EL (cell line): ENCODE measurements at regions not wholly inside any gene's neighbourhood (a gene's known extent, or its start where the extent isn't known, plus 50 kb on each side); places are given as distances from the start of the nearest gene placed in this dataset.

Experiments
- DNase-seq: peaks from one replicate; pipeline ENCODE4 v3.0.0-alpha.2; 2016

DNA sequence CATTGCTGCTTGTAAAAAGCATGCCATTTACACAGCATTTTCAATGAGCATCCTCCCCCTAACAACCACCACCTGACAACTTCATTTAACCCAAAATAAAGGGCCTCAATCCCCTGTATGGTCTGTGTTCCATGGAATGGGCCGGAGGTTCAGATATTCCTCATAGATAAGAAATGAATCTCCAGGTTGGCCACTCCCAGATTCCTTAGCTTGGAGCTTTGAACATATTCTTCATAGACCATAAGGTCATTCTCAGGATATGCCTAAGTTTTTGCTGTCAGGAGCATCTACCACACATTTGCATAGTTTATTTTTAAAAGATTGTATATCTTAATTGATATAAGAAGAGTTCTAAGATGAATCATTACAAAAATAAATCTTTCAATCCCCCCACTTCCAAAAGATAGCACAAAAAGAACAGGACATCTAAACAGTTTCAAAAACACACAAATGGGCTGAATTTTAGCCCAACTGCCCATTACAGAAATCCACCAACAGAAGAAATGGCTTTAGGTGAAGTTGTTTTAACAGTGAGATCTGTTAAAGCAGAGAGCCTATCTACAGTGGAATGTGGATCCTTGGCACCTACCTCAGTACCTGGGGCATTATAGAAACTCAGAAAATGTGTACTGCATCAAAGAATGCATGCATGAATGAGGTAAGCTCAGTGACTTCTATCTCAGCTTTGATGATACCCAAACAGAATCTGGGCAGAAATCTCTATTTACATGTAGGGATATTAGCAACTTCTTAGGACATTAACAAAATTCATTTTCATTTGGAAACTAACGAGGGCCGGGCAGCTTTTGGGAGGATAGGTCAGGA lies 179.8 kb downstream of the SEC61B start:
- DNase-seq = peak; percentile 29

DNA sequence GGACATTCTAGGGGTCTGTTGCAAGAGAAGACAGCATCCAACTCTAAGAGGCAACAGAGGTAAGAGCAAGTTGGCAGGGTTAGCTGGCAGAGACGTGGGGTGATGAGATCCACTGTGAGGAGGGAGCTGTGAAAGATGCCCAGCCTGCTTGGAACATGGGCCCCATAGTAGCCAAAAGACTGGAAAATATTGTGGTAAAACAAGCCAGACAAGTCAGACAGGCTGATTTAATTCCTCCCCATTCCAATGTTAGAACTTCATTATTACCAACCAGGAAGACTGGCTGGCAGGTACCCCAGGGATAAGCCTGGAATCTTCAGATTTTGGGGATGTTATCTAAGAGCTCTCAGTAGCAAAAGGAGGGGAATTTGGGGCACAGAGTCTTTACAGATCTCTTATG lies 181.3 kb downstream of the SEC61B start:
- no peak for DNase-seq

DNA sequence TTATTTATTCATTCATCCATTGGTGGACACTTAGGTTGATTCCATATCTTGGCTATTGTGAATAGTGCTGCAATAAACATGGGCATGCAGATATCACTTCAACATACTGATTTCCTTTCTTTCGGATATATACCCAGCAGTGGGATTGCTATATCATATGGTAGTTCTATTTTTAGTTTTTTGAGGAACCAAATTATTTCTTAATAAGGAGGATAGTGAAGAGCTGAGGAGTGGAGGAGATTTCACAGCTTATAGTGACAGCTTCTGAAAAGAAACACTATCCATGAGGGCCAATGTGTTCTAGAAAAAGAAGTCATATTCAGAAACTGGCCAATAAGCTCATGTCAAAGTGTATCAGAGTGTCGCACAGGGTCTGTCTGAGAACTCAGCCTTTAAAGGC lies 183.3 kb downstream of the SEC61B start:
- DNase-seq = no peak

DNA sequence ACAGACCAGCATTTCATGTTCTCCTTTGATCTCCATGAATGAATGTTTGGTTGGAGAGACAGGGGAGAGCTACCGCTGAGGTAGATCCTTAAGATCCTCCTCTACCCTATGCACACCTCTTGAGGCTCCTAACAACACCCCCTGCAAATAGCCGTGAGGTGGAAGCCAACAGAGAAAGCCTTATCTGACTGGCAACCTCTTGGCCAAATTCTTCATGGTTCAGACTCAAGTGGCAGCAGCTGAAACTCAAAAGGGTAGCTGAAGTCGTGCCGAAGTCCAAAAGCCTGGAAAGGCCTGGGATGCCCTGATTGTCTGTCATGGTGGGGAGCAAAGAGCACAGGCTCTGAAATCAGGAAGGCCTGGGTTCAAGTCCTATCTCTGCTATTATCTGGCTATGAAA lies 184.9 kb downstream of the SEC61B start:
- no peak for DNase-seq

DNA sequence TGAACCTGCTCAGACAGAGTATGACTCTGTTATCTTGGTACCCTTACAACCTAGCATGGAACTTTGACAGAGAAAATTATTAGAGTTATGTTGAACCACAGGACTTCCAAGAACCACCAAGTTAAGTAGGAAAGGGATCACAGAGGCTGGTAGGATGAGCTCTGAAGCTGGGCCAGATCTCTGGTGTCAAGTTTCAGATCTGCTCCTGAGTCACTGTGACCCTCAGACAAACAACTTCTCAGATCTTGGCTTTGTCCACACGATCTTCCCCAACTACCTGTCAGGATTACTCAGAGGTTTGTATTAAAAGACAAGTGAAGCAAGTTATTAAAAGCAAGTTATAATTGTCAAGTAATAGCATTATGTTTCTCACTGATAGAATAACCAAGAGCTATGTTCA lies 189.0 kb downstream of the SEC61B start:
- DNase-seq = peak; percentile 50

DNA sequence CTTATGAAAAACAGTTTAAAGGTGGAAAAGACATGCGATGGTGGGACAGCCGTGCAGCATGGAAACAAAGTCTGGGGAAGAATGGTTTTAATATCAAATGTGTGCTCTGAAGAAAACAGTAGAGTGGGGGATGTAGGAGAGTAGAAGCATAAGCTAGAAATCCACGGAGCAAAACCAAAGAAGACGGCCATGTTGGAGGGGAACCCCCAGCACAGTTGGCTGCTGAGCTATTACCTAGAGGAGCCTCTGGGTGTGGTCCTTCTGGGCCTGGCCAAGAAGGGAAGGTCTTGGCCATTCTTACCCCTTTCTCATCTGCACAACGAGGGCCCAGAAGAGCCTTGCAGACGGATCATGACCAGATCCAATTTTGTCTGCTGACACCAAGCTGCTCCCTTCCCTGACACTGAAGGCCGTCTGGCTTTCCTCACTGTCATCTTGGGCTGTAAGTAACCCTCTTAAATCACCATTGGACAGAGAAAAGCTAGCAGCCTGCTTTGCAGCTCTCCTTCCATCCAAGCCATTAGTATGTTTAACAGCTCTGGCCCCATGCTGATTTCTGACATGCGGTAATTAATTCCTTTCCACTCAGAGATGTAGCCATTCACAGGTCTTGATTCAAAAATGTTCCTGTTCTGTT lies 189.5 kb downstream of the SEC61B start:
- DNase-seq = no peak

DNA sequence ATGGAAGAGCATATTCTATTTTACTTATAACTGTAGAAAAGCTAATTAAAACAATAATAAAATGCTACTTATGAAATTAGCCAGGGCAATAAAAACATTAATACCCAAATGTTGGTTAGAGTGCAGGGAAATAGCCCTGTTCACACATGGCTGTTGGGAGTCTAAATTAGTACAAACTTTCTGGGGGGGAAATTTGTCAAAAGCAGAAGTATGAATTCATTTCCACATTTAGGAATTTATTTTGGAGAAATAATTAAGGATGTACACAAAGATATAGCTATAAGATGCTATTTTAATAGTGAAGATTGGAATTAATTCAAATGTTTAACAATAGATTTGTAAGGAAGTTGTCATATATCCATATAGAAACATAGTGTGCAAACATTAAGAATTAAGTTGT lies 190.5 kb downstream of the SEC61B start:
- no peak for DNase-seq

DNA sequence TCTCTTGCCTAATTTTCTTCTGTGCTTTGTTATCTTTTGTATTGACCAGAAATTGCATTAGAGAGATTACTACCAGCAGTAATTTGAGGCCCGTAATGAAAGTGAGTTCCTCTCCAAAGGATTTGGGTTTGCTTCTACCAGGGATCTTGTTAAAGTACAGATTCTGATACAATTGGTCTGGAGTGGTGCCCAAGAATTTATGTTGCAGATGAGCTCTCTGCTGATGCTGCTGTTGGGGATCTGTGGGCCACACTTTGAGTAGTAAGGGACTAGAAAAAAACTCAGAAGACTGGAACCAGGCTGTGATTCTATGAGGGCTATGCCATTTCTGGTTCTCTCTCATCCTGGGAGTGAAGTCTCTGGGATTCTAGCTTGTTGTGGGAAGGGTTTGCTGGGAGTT lies 192.2 kb downstream of the SEC61B start:
- no peak for DNase-seq

DNA sequence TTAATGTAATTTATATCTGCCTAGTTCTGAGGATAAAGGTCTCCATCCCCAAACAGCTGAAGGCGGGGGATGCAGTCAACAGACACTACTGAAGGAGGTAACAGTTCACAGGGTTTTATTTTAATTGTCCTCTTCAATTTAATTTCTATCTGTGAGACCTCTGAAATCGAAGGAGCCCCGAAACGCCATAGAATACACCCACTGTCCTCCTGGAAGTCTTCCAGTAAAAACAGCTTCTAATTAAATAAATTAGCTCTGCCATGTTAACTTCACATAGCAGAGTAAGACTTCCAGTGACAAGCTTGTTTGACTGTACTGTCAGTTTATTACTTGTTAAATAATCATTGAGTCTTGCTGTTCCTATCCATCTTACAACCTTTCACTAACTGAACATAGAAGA lies 193.5 kb downstream of the SEC61B start:
- no peak for DNase-seq

DNA sequence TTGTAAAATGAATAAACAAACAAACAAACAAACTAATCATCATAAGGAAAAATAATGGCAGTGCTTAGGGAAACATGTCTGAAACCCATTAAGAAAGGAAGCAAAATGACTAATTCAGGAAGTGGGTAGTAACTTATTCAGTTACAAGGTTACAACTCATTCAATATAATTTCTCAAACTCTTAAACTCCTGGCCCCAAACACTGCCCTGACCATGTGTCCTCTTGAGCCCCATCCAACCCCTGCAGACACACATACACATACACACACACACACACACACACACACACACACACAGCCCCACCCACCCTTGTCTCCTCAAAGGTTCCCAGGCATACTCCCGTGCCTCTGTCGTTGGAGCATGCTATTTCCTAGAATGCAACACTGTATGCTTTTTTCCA lies 193.9 kb downstream of the SEC61B start:
- no peak for DNase-seq

DNA sequence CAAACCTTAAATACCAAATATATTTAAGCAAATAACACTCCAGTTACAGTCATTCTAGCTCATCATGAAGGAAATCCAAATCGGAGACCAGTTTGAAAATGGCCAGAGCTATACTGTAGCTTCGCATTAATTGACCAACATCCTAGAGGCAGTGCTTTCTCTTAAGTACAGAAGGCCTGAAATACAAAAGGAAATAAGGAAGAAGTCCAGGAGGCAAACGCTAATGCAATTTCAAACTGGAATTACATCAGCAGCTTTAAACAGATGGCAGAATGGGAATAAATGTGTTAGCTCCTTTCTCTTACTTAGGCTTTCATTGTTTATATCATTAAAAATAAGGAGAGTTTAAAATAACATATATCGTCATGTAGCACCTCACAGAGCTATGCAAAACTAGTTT lies 197.0 kb downstream of the SEC61B start:
- no peak for DNase-seq

DNA sequence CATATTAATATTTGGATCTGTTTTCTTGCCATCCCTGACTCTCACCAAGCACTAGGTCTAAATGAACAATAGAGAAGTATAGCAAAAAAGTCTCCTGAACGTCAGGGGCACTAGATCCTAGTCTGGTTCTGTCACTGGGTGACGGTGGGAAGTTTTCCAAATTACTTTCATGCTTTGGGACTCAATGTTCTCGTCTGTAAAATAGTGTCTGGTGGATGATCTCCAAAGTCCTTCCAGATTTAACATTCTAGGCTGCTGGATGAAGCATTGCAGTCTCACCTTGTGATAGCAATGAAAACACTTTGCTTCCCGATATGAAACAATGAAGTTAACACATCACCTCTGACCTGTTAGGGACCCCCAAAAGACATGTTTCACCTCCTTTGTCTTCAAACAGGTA lies 199.3 kb downstream of the SEC61B start:
- no peak for DNase-seq

DNA sequence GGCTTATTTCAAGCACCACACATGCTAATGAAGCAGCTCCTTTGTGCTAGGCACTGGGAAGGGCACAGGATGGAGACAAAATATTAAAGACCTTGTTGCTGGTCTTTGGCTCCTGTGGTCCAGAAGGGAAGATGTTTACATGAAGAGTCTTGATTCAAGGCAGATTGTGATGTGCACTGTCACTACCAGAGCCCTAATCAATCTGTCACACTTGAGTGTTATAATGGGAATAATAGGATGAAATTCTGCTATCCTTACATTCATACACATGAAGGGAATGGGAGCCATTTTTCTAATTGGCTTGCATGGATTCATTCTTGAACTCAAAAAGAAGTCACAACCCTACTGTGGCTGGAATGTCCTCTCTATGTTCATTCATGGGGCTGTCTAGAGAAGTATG lies 203.0 kb downstream of the SEC61B start:
- no peak for DNase-seq

DNA sequence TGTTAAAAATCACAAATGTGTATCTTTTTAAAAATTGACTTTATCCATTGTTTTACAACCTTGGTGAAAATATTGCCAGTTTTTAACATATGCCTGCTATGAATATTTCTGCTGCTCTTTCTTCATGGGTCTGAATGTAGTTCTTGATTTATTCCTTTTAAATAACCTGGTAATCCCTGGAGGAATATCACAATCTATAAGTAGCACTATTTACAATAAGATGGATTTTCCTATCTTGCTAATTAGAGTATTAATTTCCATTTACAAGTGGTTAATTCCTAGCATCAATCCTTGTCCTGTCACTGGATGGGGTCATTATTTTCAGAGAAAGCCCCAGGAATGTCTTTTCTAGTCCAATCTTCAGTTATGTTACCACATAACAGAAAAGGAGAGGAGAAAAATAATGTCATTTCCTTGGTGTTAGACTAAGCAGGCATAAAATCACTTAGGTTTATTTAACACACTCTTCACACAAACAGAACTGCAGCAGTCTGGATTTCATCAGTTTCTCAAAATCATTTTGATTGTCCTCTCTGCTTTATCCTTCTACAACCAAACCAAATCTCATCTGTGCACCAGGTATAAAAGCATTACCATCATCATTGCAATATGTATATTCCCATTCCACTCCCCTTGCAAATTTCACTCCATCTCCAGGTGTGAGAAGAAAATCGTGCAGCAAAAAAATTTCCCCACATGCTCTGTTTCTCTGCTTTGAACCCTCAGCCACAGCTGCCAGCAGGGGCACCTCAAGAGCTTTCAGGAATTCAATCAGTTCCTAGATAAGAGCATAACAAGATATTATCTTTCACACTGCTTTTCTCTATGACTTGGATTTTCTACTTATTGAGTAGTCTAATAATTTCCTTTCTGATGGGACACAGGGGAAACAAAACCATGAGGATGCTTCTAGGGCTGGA lies 204.1 kb downstream of the SEC61B start:
- DNase-seq = no peak

DNA sequence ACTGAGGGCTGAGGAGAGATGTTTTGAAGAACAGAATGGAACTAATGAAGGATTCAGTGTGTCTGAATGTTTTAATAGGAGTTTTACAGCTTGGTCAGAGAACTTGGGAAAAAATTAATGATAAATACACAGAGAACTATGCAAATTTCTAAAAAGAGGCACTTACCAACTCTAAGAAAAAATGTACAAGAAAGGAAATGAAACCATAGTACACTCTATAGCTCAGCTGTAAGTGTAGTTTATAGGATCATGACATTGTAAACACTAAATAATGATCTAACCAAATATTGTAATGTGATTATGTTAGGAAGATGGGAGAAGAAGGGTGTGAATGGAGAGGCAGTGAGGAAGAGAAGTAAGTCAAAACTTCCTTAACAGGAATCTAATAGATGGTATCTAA lies 205.2 kb downstream of the SEC61B start:
- no peak for DNase-seq

DNA sequence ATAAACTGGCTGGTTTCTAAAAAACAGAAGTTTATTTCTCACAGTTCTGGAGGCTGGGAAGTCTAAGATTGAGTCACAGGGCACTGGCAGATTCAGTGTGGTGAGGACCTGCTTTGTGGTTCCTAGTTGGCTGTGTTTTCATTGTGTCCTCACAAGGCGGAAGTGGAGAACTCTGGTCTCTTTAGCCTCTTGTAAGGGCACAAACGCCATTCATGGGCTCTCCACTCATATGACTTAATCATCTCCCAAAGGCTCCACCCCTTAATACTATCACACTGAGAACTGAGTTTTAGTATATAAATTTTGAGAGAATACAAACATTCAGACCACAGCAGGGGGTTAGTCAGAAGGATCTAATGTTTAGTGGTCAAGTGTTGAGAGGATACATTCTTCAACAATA lies 208.2 kb downstream of the SEC61B start:
- DNase-seq = peak; percentile 91

DNA sequence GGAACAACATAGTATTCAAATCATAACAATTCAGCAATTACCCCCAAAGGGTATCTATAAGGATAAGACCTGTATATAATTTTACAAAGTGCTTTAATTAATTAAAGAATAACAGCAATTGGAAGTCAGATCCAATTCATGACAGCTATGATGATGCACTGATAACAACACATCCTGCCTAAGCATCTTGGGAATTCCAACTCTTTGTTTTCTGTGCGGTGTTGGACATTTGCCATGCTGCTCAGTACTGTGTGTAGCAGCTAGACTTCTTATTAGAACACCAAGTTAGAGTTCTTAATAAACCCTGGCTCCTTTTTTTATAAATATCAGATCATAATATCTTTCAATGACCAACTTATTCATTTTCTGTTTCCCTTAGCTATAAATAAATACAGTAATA lies 209.0 kb downstream of the SEC61B start:
- DNase-seq = peak; percentile 74

DNA sequence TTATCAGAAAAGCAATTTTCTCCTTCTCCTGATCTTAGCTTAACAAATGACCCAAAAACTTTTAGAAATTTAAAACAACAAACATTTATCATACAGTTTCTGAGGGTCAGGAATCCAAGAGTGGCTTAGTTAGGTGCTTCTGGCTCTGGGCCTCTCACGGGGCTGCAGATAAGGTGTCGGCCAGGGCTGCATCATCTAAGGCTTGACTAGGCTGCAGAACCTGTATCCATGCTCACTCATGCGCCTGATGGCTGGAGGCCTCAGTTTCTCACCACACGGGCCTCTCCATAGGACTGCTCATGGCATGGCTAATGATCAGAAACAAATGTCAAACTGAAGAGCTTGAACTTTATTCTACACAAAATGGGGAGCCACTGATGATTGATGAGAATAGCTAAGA lies 210.0 kb downstream of the SEC61B start:
- DNase-seq = no peak

DNA sequence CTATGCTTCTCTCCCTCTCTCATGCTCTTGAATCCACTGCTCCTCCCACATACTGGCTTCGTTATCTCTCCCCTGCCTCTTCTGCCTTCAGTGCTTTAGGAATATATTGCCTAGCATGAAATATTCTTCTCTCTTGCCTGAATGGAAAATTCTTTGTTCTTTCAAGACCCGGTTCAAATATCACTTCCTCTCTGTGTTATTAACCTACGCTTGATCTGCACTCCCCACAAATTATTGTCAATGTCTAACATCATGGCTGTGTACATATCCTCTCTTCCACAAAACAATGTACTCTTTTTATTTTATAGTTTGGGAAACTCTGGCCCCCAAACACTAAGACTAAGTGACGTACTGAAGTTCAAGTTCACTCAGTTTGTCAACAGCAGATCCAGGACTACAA lies 211.0 kb downstream of the SEC61B start:
- DNase-seq = no peak

DNA sequence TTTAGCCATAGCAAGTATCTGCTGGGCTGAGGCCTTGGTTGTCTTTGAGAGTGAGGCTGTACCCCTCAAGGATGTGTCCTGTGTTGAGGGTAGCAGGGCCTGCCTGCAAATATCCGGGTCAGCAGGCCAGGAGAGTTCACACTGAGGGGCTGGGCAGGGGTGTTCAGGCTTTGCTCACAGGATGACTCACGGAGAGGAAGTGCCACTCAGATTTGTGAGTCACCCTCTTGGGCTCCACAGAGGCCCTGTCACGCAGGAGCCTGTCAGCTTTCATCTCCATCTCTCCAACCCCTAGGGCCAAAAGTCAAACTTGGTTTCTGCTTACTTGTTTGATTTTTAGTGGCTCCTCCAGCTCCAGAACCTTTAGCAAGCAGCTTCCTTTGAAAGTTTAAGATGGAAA lies 211.5 kb downstream of the SEC61B start:
- DNase-seq = peak; percentile 95

DNA sequence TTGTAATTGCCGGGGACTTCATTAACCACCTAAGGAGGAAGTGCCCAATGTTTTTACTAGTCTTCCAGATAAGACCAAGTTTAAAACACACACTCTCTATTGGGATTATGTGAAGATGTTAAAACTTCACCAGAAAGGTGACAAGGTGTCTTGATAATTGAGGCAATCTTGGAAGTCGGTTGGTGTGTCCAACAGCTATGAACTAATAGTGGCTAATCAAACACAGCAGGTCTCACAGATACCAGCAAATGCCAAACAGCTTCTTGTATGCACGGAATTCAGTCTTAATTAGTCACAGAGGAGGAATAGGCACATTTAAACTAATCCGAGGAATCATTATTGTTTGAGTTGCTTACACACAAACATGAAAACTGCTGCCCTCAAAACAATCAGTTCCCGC lies 214.5 kb downstream of the SEC61B start:
- DNase-seq = no peak

DNA sequence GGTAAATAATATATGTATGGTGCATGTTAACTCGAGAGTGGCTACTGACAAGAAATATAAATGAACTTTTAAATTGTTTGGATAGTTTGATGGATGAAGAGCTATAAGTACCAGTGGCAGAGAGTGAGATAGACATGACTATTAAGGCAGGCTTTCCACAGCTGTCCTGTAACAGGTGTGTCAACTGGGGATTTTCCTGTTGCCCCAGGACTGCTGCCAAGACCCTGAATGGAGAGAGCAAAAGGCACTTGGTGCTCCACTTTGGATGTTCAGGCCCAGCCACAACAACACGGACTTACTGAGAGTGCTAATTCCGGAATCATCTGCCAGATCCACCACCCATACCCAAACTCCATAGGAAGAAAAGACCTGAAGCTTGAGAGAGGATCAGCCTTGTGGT lies 215.1 kb downstream of the SEC61B start:
- DNase-seq = no peak

DNA sequence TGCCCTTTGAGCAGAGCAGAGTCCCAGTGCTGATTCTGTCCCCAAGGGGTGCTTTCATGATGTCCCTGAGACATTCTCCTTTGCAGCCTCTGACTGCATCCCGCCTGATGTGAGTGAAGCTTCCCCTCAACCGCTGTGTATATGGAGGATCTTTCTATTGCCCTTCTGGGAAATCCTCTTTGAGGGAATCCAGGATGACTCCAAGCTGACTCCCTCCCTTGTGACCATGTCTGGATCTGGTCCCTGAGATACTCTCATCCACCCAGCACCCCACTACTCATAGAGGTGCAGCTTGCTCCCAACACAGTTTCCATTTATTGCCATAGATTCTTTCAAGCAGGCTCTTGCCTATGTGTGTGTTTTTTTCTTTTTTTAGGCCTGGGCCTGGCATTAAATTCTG lies 216.5 kb downstream of the SEC61B start:
- DNase-seq = no peak

DNA sequence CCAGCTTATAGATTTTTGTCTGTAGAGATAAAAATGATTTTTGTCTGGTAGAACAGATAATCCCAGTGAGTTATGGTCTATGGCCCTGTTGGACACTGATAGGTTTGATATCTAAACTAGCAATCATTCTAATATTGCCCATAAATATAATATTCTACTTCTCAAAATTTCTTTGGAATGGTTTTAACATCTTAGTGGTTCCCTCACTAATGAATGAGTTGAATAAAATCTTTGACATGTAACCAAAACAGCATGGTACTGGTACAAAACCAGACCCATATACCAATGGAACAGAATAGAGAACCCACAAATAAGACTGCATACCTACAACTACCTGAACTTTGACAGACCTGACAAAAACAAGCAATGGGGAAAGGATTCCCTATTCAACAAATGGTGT lies 219.7 kb downstream of the SEC61B start:
- no peak for DNase-seq
